GM12892 (cell line): ENCODE measurements at regions not wholly inside any gene's neighbourhood (a gene's known extent, or its start where the extent isn't known, plus 50 kb on each side); places are given as distances from the start of the nearest gene placed in this dataset.

Source experiments
- POLR2A ChIP-seq: IDR thresholded peaks from 2 replicates; pipeline ENCODE4 v1.6.1; 2011; ENCODE audit warnings: low read depth, low read length, control low read depth
- POLR2AphosphoS5 ChIP-seq: IDR thresholded peaks from 2 replicates; pipeline ENCODE4 v1.6.1; 2011; ENCODE audit warnings: low read depth, low read length, control low read depth

DNA sequence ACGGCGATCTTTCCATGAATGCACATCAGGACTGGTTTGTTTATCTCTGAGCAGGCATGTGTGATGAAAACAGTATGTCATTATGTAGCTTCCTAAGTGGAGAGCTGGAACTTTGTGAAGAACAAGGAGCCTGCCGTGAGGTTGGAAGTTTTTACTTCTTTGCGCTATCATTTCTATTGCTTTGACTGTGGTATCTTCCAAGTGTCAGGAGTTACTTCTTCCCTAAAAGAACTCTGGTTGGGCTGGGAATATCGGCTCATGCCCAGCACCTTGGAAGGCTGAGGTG lies 167.4 kb upstream of the AHR start:
- TF ChIP-seq POLR2A (no peak), POLR2AphosphoS5 (no peak)
